Neuronal stem cell (in vitro differentiated cells): ENCODE measurements at regions not wholly inside any gene's neighbourhood (a gene's known extent, or its start where the extent isn't known, plus 50 kb on each side); places are given as distances from the start of the nearest gene placed in this dataset.

Experiments
- DNase-seq: peaks from one replicate; pipeline ENCODE4 v3.0.0-alpha.2; 2013; ENCODE audit warnings: low spot score
- H2AFZ ChIP-seq: one replicate; pipeline ENCODE4 v1.6.1; 2013; ENCODE audit warnings: mild to moderate bottlenecking, low read length, inconsistent platforms
- H2AK5ac ChIP-seq: 2 replicates; pipeline ENCODE4 v1.6.1; 2013; ENCODE audit warnings: low read depth, mild to moderate bottlenecking, inconsistent platforms, low read length, moderate library complexity, mixed read lengths
- H2BK120ac ChIP-seq: 2 replicates; pipeline ENCODE4 v1.6.1; 2013; ENCODE audit warnings: low read depth, mild to moderate bottlenecking, inconsistent platforms, low read length, moderate library complexity, mixed read lengths
- H2BK12ac ChIP-seq: one replicate; pipeline ENCODE4 v1.6.1; 2013; ENCODE audit warnings: low read length, inconsistent platforms
- H2BK15ac ChIP-seq: 2 replicates; pipeline ENCODE4 v1.6.1; 2013; ENCODE audit warnings: mild to moderate bottlenecking, low read length, inconsistent platforms, mixed read lengths
- H2BK5ac ChIP-seq: one replicate; pipeline ENCODE4 v1.6.1; 2013; ENCODE audit warnings: inconsistent platforms, mild to moderate bottlenecking, low read length, moderate library complexity
- H3K14ac ChIP-seq: one replicate; pipeline ENCODE4 v1.6.1; 2013; ENCODE audit warnings: low read length, inconsistent platforms
- H3K18ac ChIP-seq: 2 replicates; pipeline ENCODE4 v1.6.1; 2013; ENCODE audit warnings: low read length, inconsistent platforms
- H3K23ac ChIP-seq: 2 replicates; pipeline ENCODE4 v1.6.1; 2013; ENCODE audit warnings: low read depth, mild to moderate bottlenecking, mixed read lengths, low read length, inconsistent platforms; ENCODE audit not compliant: poor library complexity
- H3K27ac ChIP-seq: replicated peaks from 3 replicates; pipeline ENCODE4 v1.5.1; 2013; ENCODE audit warnings: low read length, inconsistent platforms
- H3K27me3 ChIP-seq, 3 experiments: 2 replicates each; pipeline ENCODE4 v1.6.1; 2013; ENCODE audit warnings: low read length in 3 of 3, mild to moderate bottlenecking in 2 of 3, inconsistent platforms in 1 of 3, low read depth in 1 of 3, mixed read lengths in 1 of 3, moderate library complexity in 1 of 3; ENCODE audit not compliant: control insufficient read depth in 3 of 3, insufficient read depth in 3 of 3
- H3K36me3 ChIP-seq, 2 donors: replicated peaks in 1 of 2; 2 replicates each; pipeline ENCODE4 v1.6.1; 2013; ENCODE audit warnings: low read length in 2 of 2; ENCODE audit not compliant: control insufficient read depth in 2 of 2, insufficient read depth in 2 of 2
- H3K4ac ChIP-seq: 2 replicates; pipeline ENCODE4 v1.6.1; 2013; ENCODE audit warnings: inconsistent platforms, mild to moderate bottlenecking, low read length, moderate library complexity
- H3K4me1 ChIP-seq, 2 donors: 1 replicate in 1 of 2; 2 replicates in 1 of 2; pipeline ENCODE4 v1.6.1; 2013; ENCODE audit warnings: low read length in 2 of 2, low read depth in 1 of 2; ENCODE audit not compliant: control insufficient read depth in 2 of 2, insufficient read depth in 1 of 2
- H3K4me2 ChIP-seq: one replicate; pipeline ENCODE4 v1.6.1; 2013; ENCODE audit warnings: mild to moderate bottlenecking, low read length, inconsistent platforms; ENCODE audit not compliant: insufficient read depth, poor library complexity, severe bottlenecking
- H3K4me3 ChIP-seq, 2 donors: 2 replicates each; pipeline ENCODE4 v1.5.1; 2013; ENCODE audit warnings: low read length in 2 of 2, mild to moderate bottlenecking in 2 of 2, inconsistent platforms in 1 of 2, moderate library complexity in 1 of 2
- H3K79me1 ChIP-seq: one replicate; pipeline ENCODE4 v1.6.1; 2013; ENCODE audit warnings: low read depth, mild to moderate bottlenecking, inconsistent platforms, low read length, moderate library complexity
- H3K9ac ChIP-seq: one replicate; pipeline ENCODE4 v1.6.1; 2013; ENCODE audit warnings: mild to moderate bottlenecking, low read depth, low read length, inconsistent platforms; ENCODE audit not compliant: poor library complexity
- H3K9me3 ChIP-seq, 2 donors: replicated peaks in 1 of 2; 2 replicates each; pipeline versions ENCODE3 to v1.6.1; 2013; ENCODE audit warnings: low read length in 2 of 2, mild to moderate bottlenecking in 2 of 2, inconsistent platforms in 1 of 2, low read depth in 1 of 2, mixed read lengths in 1 of 2, moderate library complexity in 1 of 2; ENCODE audit not compliant: control insufficient read depth in 2 of 2, insufficient read depth in 1 of 2
- H4K8ac ChIP-seq: one replicate; pipeline ENCODE4 v1.6.1; 2013; ENCODE audit warnings: low read depth, mild to moderate bottlenecking, inconsistent platforms, low read length, moderate library complexity
- H4K91ac ChIP-seq: one replicate; pipeline ENCODE4 v1.6.1; 2013; ENCODE audit warnings: low read length, low read depth, mild to moderate bottlenecking, inconsistent platforms; ENCODE audit not compliant: poor library complexity
- WGBS, 2 donors: extraction: QIAGEN DNeasy Blood & Tissue Kit; methylation state at CpG; one replicate each; pipeline ENCODE4 v1.1.7; 2013; ENCODE audit warnings: missing lambda C conversion rate in 2 of 2, mixed read lengths in 1 of 2; ENCODE audit not compliant: insufficient read length in 2 of 2, insufficient replicate concordance in 1 of 2; ENCODE audit errors: extremely low coverage in 2 of 2; 5-methylcytosine and 5-hydroxymethylcytosine counted together

GRCh38 chr1:48123647-48124046 is 98.9 kb upstream of the SLC5A9 start:
- no peaks in the 10 kb centered on the region for H3K79me1 ChIP-seq
- WGBS, 2 donors, result no CpG with 5 or more reads among the region's 1 CpG
- no peak overlapping the region for H3K23ac ChIP-seq
- H3K9me3 ChIP-seq, result no peaks in the 10 kb centered on the region
- H3K18ac ChIP-seq, result no peak overlapping the region
- no peak overlapping the region for H3K4ac ChIP-seq
- no peak overlapping the region for H2AK5ac ChIP-seq
- no peak overlapping the region for H3K14ac ChIP-seq
- H3K27me3 ChIP-seq, result no peaks in the 10 kb centered on the region
- no peaks in the 10 kb centered on the region for H3K4me1 ChIP-seq
- DNase-seq, result no peak
- H2BK15ac ChIP-seq, result no peak overlapping the region
- H2BK120ac ChIP-seq, result no peak overlapping the region
- H4K91ac ChIP-seq, result no peak overlapping the region
- no peak overlapping the region for H2AFZ ChIP-seq
- no peaks in the 10 kb centered on the region for H3K36me3 ChIP-seq
- no peak overlapping the region for H4K8ac ChIP-seq
- H3K27ac ChIP-seq, result no peak overlapping the region
- H2BK12ac ChIP-seq, result no peak overlapping the region
- no peak overlapping the region for H2BK5ac ChIP-seq
- H3K9ac ChIP-seq, result no peak overlapping the region
- no peak overlapping the region for H3K4me3 ChIP-seq
- no peak overlapping the region for H3K4me2 ChIP-seq

GRCh38 chr1:48121955-48122354 is 100.6 kb upstream of the SLC5A9 start:
- H3K36me3 ChIP-seq, result no peaks in the 10 kb centered on the region
- no peak overlapping the region for H2AFZ ChIP-seq
- DNase-seq, result no peak
- H3K4me3 ChIP-seq, result no peak overlapping the region
- no peaks in the 10 kb centered on the region for H3K79me1 ChIP-seq
- H3K27me3 ChIP-seq, result no peaks in the 10 kb centered on the region
- H3K9ac ChIP-seq, result no peak overlapping the region
- no peak overlapping the region for H2BK15ac ChIP-seq
- H4K91ac ChIP-seq, result no peak overlapping the region
- no peak overlapping the region for H3K18ac ChIP-seq
- no peak overlapping the region for H4K8ac ChIP-seq
- WGBS, 2 donors, result no CpG with 5 or more reads among the region's 4 CpGs
- no peak overlapping the region for H3K27ac ChIP-seq
- no peak overlapping the region for H2AK5ac ChIP-seq
- H3K23ac ChIP-seq, result no peak overlapping the region
- H2BK12ac ChIP-seq, result no peak overlapping the region
- H3K9me3 ChIP-seq, result no peaks in the 10 kb centered on the region
- no peak overlapping the region for H3K4ac ChIP-seq
- no peak overlapping the region for H2BK120ac ChIP-seq
- H3K14ac ChIP-seq, result no peak overlapping the region
- no peak overlapping the region for H2BK5ac ChIP-seq
- H3K4me1 ChIP-seq, result no peaks in the 10 kb centered on the region
- H3K4me2 ChIP-seq, result no peak overlapping the region

- DNase-seq, result no peak
- no peak overlapping the region for H2BK5ac ChIP-seq
- H2BK12ac ChIP-seq, result no peak overlapping the region
- no peak overlapping the region for H2BK15ac ChIP-seq
- no peak overlapping the region for H2BK120ac ChIP-seq
- no peak overlapping the region for H3K27ac ChIP-seq
- H3K4me2 ChIP-seq, result no peak overlapping the region
- H4K8ac ChIP-seq, result no peak overlapping the region
- peaks cover 0 to 2% of the 10 kb centered on the region in 2 donors for H3K4me1 ChIP-seq
- no peak overlapping the region for H3K4me3 ChIP-seq
- H4K91ac ChIP-seq, result no peak overlapping the region
- no peak overlapping the region for H2AFZ ChIP-seq
- no peak overlapping the region for H3K9ac ChIP-seq
- H3K36me3 ChIP-seq, result no peaks in the 10 kb centered on the region
- no peak overlapping the region for H2AK5ac ChIP-seq
- no peak overlapping the region for H3K23ac ChIP-seq
- no peak overlapping the region for H3K4ac ChIP-seq
- no peak overlapping the region for H3K18ac ChIP-seq
- no peaks in the 10 kb centered on the region for H3K79me1 ChIP-seq
- no peaks in the 10 kb centered on the region for H3K27me3 ChIP-seq
- H3K9me3 ChIP-seq, result no peaks in the 10 kb centered on the region
- H3K14ac ChIP-seq, result no peak overlapping the region
These were observed 101.9 kb upstream of the SLC5A9 start for GRCh38 chr1:48120621-48121020.

GRCh38 chr1:48115835-48116234 is 106.7 kb upstream of the SLC5A9 start:
- no peak overlapping the region for H2AK5ac ChIP-seq
- H3K36me3 ChIP-seq, result no peaks in the 10 kb centered on the region
- no peak overlapping the region for H3K4me3 ChIP-seq
- peaks cover 0 to 2% of the 10 kb centered on the region in 2 donors for H3K4me1 ChIP-seq
- H2BK12ac ChIP-seq, result no peak overlapping the region
- no peak for DNase-seq
- no peak overlapping the region for H2AFZ ChIP-seq
- no peak overlapping the region for H4K8ac ChIP-seq
- H3K4me2 ChIP-seq, result no peak overlapping the region
- no peaks in the 10 kb centered on the region for H3K79me1 ChIP-seq
- no peak overlapping the region for H2BK120ac ChIP-seq
- H3K27me3 ChIP-seq, result no peaks in the 10 kb centered on the region
- no peak overlapping the region for H3K18ac ChIP-seq
- no peak overlapping the region for H3K23ac ChIP-seq
- H4K91ac ChIP-seq, result no peak overlapping the region
- H3K9ac ChIP-seq, result no peak overlapping the region
- H2BK5ac ChIP-seq, result no peak overlapping the region
- no peak overlapping the region for H3K14ac ChIP-seq
- no peak overlapping the region for H3K4ac ChIP-seq
- no peaks in the 10 kb centered on the region for H3K9me3 ChIP-seq
- no peak overlapping the region for H3K27ac ChIP-seq
- H2BK15ac ChIP-seq, result no peak overlapping the region
